ENCODE measurements at regions not wholly inside any gene's neighbourhood (a gene's known extent, or its start where the extent isn't known, plus 50 kb on each side); places are given as distances from the start of the nearest gene placed in this dataset.

- H3F3A ChIP-seq (ENCODE audit: low read depth) = no peaks in the 10 kb centered on the region
- H2AFZ ChIP-seq (ENCODE audit: low read length) = no peak overlapping the region
- H3K4me1 ChIP-seq (ENCODE audit: insufficient read depth, low read length, poor library complexity, severe bottlenecking) = no peaks in the 10 kb centered on the region
- 0 out of 2 replicates have a peak, but pooled peaks cover 4% of the 10 kb centered on the region for H3K9me2 ChIP-seq (replicated peaks; ENCODE audit: low read depth, low read length)
- H3K9ac ChIP-seq (ENCODE audit: low read depth, low read length, poor library complexity, severe bottlenecking) = no peak overlapping the region
- no peaks in the 10 kb centered on the region for H3K27me3 ChIP-seq (ENCODE audit: insufficient read depth, low read length, poor library complexity, severe bottlenecking)
- H3K4me3 ChIP-seq (ENCODE audit: low read length, poor library complexity, severe bottlenecking) = no peak overlapping the region
- no peaks in the 10 kb centered on the region for H3K79me2 ChIP-seq (ENCODE audit: insufficient read depth, low read length)
- no peak for TF ChIP-seq EZH2phosphoT487 (IDR thresholded peaks at IDR 0.05; ENCODE audit: borderline replicate concordance)
- no peak for TF ChIP-seq CTCF (conservative IDR thresholded peaks at IDR 0.05; ENCODE audit: low read length)
- no peaks in the 10 kb centered on the region for H3K36me3 ChIP-seq (ENCODE audit: insufficient read depth, low read length)
- H3K9me3 ChIP-seq (ENCODE audit: insufficient read depth, low read depth, low read length) = no peaks in the 10 kb centered on the region
- H3K4me2 ChIP-seq (ENCODE audit: low read depth, low read length, poor library complexity, severe bottlenecking) = no peak overlapping the region
- H4K20me1 ChIP-seq (ENCODE audit: insufficient read depth, low read length, poor library complexity, severe bottlenecking) = no peaks in the 10 kb centered on the region
Observed at GRCh38 chr17:70687421-70687820, 518.1 kb downstream of the KCNJ2 start.

GRCh38 chr17:70691150-70691549, 521.8 kb downstream of the KCNJ2 start:
- H3F3A ChIP-seq (ENCODE audit: low read depth) = no peaks in the 10 kb centered on the region
- no peaks in the 10 kb centered on the region for H3K27me3 ChIP-seq (ENCODE audit: insufficient read depth, low read length, poor library complexity, severe bottlenecking)
- H3K9ac ChIP-seq (ENCODE audit: low read depth, low read length, poor library complexity, severe bottlenecking) = no peak overlapping the region
- no peaks in the 10 kb centered on the region for H3K9me3 ChIP-seq (ENCODE audit: insufficient read depth, low read depth, low read length)
- no peaks in the 10 kb centered on the region for H3K4me1 ChIP-seq (ENCODE audit: insufficient read depth, low read length, poor library complexity, severe bottlenecking)
- H3K4me2 ChIP-seq (ENCODE audit: low read depth, low read length, poor library complexity, severe bottlenecking) = no peak overlapping the region
- TF ChIP-seq CTCF (conservative IDR thresholded peaks at IDR 0.05; ENCODE audit: low read length) (no peak), EZH2phosphoT487 (IDR thresholded peaks at IDR 0.05; ENCODE audit: borderline replicate concordance) (no peak)
- no peak overlapping the region for H3K4me3 ChIP-seq (ENCODE audit: low read length, poor library complexity, severe bottlenecking)
- no peaks in the 10 kb centered on the region for H4K20me1 ChIP-seq (ENCODE audit: insufficient read depth, low read length, poor library complexity, severe bottlenecking)
- no peak overlapping the region for H2AFZ ChIP-seq (ENCODE audit: low read length)
- H3K9me2 ChIP-seq (replicated peaks; ENCODE audit: low read depth, low read length) = 0 out of 2 replicates have a peak, but pooled peaks cover 4% of the 10 kb centered on the region
- no peaks in the 10 kb centered on the region for H3K36me3 ChIP-seq (ENCODE audit: insufficient read depth, low read length)
- no peaks in the 10 kb centered on the region for H3K79me2 ChIP-seq (ENCODE audit: insufficient read depth, low read length)

- no peaks in the 10 kb centered on the region for H3F3A ChIP-seq (ENCODE audit: low read depth)
- no peak overlapping the region for H3K4me3 ChIP-seq (ENCODE audit: low read length, poor library complexity, severe bottlenecking)
- no peaks in the 10 kb centered on the region for H3K9me2 ChIP-seq (replicated peaks; ENCODE audit: low read depth, low read length)
- no peak overlapping the region for H2AFZ ChIP-seq (ENCODE audit: low read length)
- TF ChIP-seq EZH2phosphoT487 (IDR thresholded peaks at IDR 0.05; ENCODE audit: borderline replicate concordance) (no peak), CTCF (conservative IDR thresholded peaks at IDR 0.05; ENCODE audit: low read length) (no peak)
- no peaks in the 10 kb centered on the region for H3K79me2 ChIP-seq (ENCODE audit: insufficient read depth, low read length)
- H3K9ac ChIP-seq (ENCODE audit: low read depth, low read length, poor library complexity, severe bottlenecking) = no peak overlapping the region
- H3K36me3 ChIP-seq (ENCODE audit: insufficient read depth, low read length) = no peaks in the 10 kb centered on the region
- H3K27me3 ChIP-seq (ENCODE audit: insufficient read depth, low read length, poor library complexity, severe bottlenecking) = no peaks in the 10 kb centered on the region
- H4K20me1 ChIP-seq (ENCODE audit: insufficient read depth, low read length, poor library complexity, severe bottlenecking) = no peaks in the 10 kb centered on the region
- no peak overlapping the region for H3K4me2 ChIP-seq (ENCODE audit: low read depth, low read length, poor library complexity, severe bottlenecking)
- H3K4me1 ChIP-seq (ENCODE audit: insufficient read depth, low read length, poor library complexity, severe bottlenecking) = no peaks in the 10 kb centered on the region
- no peaks in the 10 kb centered on the region; the same call in 1 of the 2 replicates for H3K9me3 ChIP-seq (ENCODE audit: insufficient read depth, low read depth, low read length)
Observed at GRCh38 chr17:70699408-70699807, 530.1 kb downstream of the KCNJ2 start.

All from Loucy (cell line).